HepG2 (cell line): ENCODE measurements at regions not wholly inside any gene's neighbourhood (a gene's known extent, or its start where the extent isn't known, plus 50 kb on each side); places are given as distances from the start of the nearest gene placed in this dataset.

ENCODE experiments used
- CHD4 ChIP-seq: fragments of 200-600 bp; sonication (generic); IDR thresholded peaks from 2 replicates; pipeline ENCODE4 v1.7.0; 2017; ENCODE audit warnings: mild to moderate bottlenecking, low read length, borderline replicate concordance
- CTCF ChIP-seq: sonication (generic); formaldehyde crosslinking; IDR thresholded peaks from 2 replicates; pipeline ENCODE4 v1.5.0; 2020; ENCODE audit warnings: mild to moderate bottlenecking, missing genetic modification reagents, moderate library complexity
- NCOA2 ChIP-seq: sonication (generic); formaldehyde crosslinking; IDR thresholded peaks from 2 replicates; pipeline ENCODE4 v1.8.0; 2022; ENCODE audit warnings: inconsistent platforms
- POLR2A ChIP-seq, 2 experiments: IDR thresholded peaks; 2 replicates each; pipeline ENCODE4 v1.6.1; 2011; ENCODE audit warnings: low read depth in 2 of 2, low read length in 2 of 2, mild to moderate bottlenecking in 1 of 2, moderate library complexity in 1 of 2; ENCODE audit not compliant: insufficient read depth in 1 of 2
- POLR2AphosphoS2 ChIP-seq: IDR thresholded peaks from 2 replicates; pipeline ENCODE4 v1.6.1; 2011; ENCODE audit warnings: low read depth, low read length, improper control_type of control experiment
- POLR2G ChIP-seq: fragments of 200-400 bp; formaldehyde crosslinking; IDR thresholded peaks from 2 replicates; pipeline ENCODE4 v1.6.1; 2018; ENCODE audit warnings: mild to moderate bottlenecking, low read depth, low read length, moderate library complexity
- SRSF1 ChIP-seq: fragments of 200-400 bp; formaldehyde crosslinking; optimal IDR thresholded peaks from 2 replicates; pipeline ENCODE3; 2017; ENCODE audit warnings: mild to moderate bottlenecking, low read depth, low read length, moderate library complexity
- YY1 ChIP-seq: IDR thresholded peaks from 2 replicates; pipeline ENCODE4 v1.6.1; 2011; ENCODE audit warnings: low read length, low read depth, moderate library complexity, mild to moderate bottlenecking; ENCODE audit not compliant: insufficient read depth, insufficient replicate concordance

DNA sequence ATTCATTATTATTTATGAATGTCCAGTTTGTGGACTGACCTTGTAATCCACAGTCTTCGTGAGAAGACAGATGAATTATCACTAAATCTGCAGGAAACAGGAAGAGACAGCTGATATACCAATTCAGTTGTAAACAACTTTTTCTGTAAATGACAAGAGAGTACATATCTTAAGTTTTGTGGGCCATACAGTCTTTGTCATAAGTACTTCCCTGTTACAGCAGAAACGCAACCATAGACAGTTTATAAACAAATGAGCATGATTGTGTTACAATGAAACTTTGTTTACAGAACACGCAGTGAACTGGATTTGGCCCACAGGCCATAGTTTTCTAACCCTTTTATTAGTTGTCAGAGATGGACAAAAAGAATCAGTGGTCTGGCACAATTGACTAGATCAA lies 443.4 kb downstream of the PDGFC start:
- no peak for TF ChIP-seq POLR2G
- no peak for TF ChIP-seq YY1
- no peak for TF ChIP-seq CHD4
- TF ChIP-seq POLR2AphosphoS2, result no peak
- no peak for TF ChIP-seq SRSF1
- no peak for TF ChIP-seq NCOA2 (CRISPR knock-in tag)
- no peak for TF ChIP-seq POLR2A (IDR thresholded peaks at IDR 0.05; ENCODE audit: insufficient read depth in 1 of 2, low read depth in 2 of 2, low read length in 2 of 2)
- TF ChIP-seq CTCF (CRISPR knock-in tag), result no peak
